Liver (tissue), 8 donors: ENCODE measurements at regions not wholly inside any gene's neighbourhood (a gene's known extent, or its start where the extent isn't known, plus 50 kb on each side); places are given as distances from the start of the nearest gene placed in this dataset.

Source experiments
- DNase-seq: peaks from one replicate; pipeline ENCODE4 v3.0.0-alpha.2; 2017; ENCODE audit warnings: low spot score
- H3K27ac ChIP-seq, 2 donors: one replicate each; pipeline ENCODE4 v1.7.0; 2013; ENCODE audit warnings: inconsistent platforms in 2 of 2, low read length in 2 of 2, control low read depth in 1 of 2, low read depth in 1 of 2, mild to moderate bottlenecking in 1 of 2
- H3K27me3 ChIP-seq, 4 donors: one replicate each; pipeline versions ENCODE4 v1.6.1 to v1.7.0; 2013; ENCODE audit warnings: low read length in 3 of 4, inconsistent platforms in 1 of 4, mild to moderate bottlenecking in 1 of 4, moderate library complexity in 1 of 4; ENCODE audit not compliant: control insufficient read depth in 4 of 4, insufficient read depth in 4 of 4
- H3K36me3 ChIP-seq, 4 donors: one replicate each; pipeline versions ENCODE4 v1.6.1 to v1.7.0; 2013; ENCODE audit warnings: low read length in 3 of 4, mild to moderate bottlenecking in 3 of 4, low read depth in 1 of 4, moderate library complexity in 1 of 4; ENCODE audit not compliant: control insufficient read depth in 4 of 4, insufficient read depth in 3 of 4
- H3K4me1 ChIP-seq, 4 donors: one replicate each; pipeline versions ENCODE4 v1.6.1 to v1.7.0; 2013; ENCODE audit warnings: low read length in 3 of 4, mild to moderate bottlenecking in 3 of 4, moderate library complexity in 1 of 4; ENCODE audit not compliant: control insufficient read depth in 4 of 4, insufficient read depth in 4 of 4
- H3K4me3 ChIP-seq, 3 donors: one replicate each; pipeline versions ENCODE4 v1.6.1 to v1.7.0; 2013; ENCODE audit warnings: low read length in 3 of 3, control low read depth in 1 of 3, low read depth in 1 of 3, mild to moderate bottlenecking in 1 of 3
- H3K9ac ChIP-seq, 2 donors: one replicate each; pipeline ENCODE4 v1.7.0; 2013; ENCODE audit warnings: low read length in 2 of 2, mild to moderate bottlenecking in 2 of 2, moderate library complexity in 2 of 2, control low read depth in 1 of 2, low read depth in 1 of 2
- H3K9me3 ChIP-seq, 4 donors: one replicate each; pipeline versions ENCODE4 v1.6.1 to v1.7.0; 2013; ENCODE audit warnings: low read length in 3 of 4; ENCODE audit not compliant: control insufficient read depth in 4 of 4
- EGR1 ChIP-seq, 2 donors: IDR thresholded peaks; 2 replicates each; pipeline ENCODE4 v1.6.1; 2016 to 2018; ENCODE audit warnings: antibody characterized with exemption in 2 of 2, low read depth in 2 of 2
- FOXA1 ChIP-seq: IDR thresholded peaks from 2 replicates; pipeline ENCODE4 v1.6.1; 2016; ENCODE audit warnings: antibody characterized with exemption
- FOXA2 ChIP-seq: IDR thresholded peaks from 2 replicates; pipeline ENCODE4 v1.6.1; 2016; ENCODE audit warnings: antibody characterized with exemption
- GABPA ChIP-seq, 2 donors: IDR thresholded peaks in 1 of 2; conservative IDR thresholded peaks in 1 of 2; 2 replicates each; pipeline ENCODE4 v1.6.1; 2016; ENCODE audit warnings: antibody characterized with exemption in 2 of 2, mild to moderate bottlenecking in 1 of 2, moderate library complexity in 1 of 2
- HNF4A ChIP-seq, 2 donors: conservative IDR thresholded peaks; 2 replicates each; pipeline ENCODE4 v1.6.1; 2016; ENCODE audit warnings: antibody characterized with exemption in 2 of 2, mild to moderate bottlenecking in 2 of 2
- HNF4G ChIP-seq: IDR thresholded peaks from 2 replicates; pipeline ENCODE4 v1.6.1; 2016; ENCODE audit warnings: antibody characterized with exemption
- JUND ChIP-seq, 2 donors: IDR thresholded peaks; 2 replicates each; pipeline ENCODE4 v1.6.1; 2016; ENCODE audit warnings: antibody characterized with exemption in 2 of 2
- NR2F2 ChIP-seq: IDR thresholded peaks from 2 replicates; pipeline ENCODE4 v1.6.1; 2016; ENCODE audit warnings: antibody characterized with exemption
- RAD21 ChIP-seq, 2 donors: IDR thresholded peaks; 2 replicates each; pipeline ENCODE4 v1.6.1; 2016; ENCODE audit warnings: antibody characterized with exemption in 2 of 2, mild to moderate bottlenecking in 2 of 2
- RXRA ChIP-seq, 2 donors: IDR thresholded peaks; 2 replicates each; pipeline ENCODE4 v1.6.1; 2017 to 2018; ENCODE audit warnings: antibody characterized with exemption in 2 of 2, mild to moderate bottlenecking in 1 of 2
- SP1 ChIP-seq: IDR thresholded peaks from 2 replicates; pipeline ENCODE4 v1.6.1; 2018; ENCODE audit warnings: antibody characterized with exemption, mild to moderate bottlenecking
- TAF1 ChIP-seq: conservative IDR thresholded peaks from 2 replicates; pipeline ENCODE4 v1.6.1; 2016; ENCODE audit warnings: antibody characterized with exemption, mild to moderate bottlenecking
- YY1 ChIP-seq: IDR thresholded peaks from 2 replicates; pipeline ENCODE4 v1.6.1; 2016; ENCODE audit warnings: antibody characterized with exemption, mild to moderate bottlenecking
- WGBS: extraction: QIAGEN DNeasy Blood & Tissue Kit; methylation state at CpG from one replicate; pipeline ENCODE4 v1.1.7; 2013; 5-methylcytosine and 5-hydroxymethylcytosine counted together
- TF ChIP-seq, protein P1 (sequence below): IDR thresholded peaks from 2 replicates; pipeline ENCODE4 v1.6.1; 2016; ENCODE audit warnings: antibody characterized with exemption
- TF ChIP-seq, protein P2 (sequence below): fragments of 150-350 bp; IDR thresholded peaks from 2 replicates; pipeline ENCODE4 v1.5.1; 2017; ENCODE audit warnings: improper control_type of control experiment, low read depth, low read length; ENCODE audit not compliant: missing input control
- TF ChIP-seq, protein P3 (sequence below): IDR thresholded peaks from 2 replicates; pipeline ENCODE4 v1.6.1; 2016; ENCODE audit warnings: antibody characterized with exemption
- TF ChIP-seq, protein P4 (sequence below): IDR thresholded peaks from 2 replicates; pipeline ENCODE4 v1.6.1; 2016; ENCODE audit warnings: antibody characterized with exemption, mild to moderate bottlenecking
- TF ChIP-seq, protein P5 (sequence below): IDR thresholded peaks from 2 replicates; pipeline ENCODE4 v1.6.1; 2016; ENCODE audit warnings: antibody characterized with exemption
- donor health status: healthy.
- donor health status: healthy.
- donor health status: healthy.
- donor health status: healthy.
- donor health status: healthy.

DNA sequence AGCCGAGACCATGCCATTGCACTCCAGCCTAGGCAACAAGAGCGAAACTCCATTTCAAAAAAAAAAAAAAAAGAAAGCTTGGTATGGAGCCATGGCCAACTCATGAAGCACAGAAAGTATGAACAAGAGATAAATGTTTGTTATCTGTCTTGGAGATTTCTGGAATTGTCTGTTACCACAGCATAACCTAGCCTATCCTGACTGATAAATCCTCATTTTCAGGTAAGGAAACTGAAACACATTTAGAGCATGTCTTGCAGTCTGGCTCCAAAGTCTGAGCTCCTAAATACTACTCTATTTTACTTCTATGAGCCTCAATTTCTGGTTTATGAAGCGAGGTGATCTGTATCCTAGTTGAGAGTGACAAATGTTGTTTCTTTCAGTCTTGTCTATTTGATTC lies 68.3 kb upstream of the SLC44A1 start:
- H3K9me3 ChIP-seq: no peaks in the 10 kb centered on the region
- 96% methylated on average over 3 of the region's 3 CpGs for WGBS
- H3K27me3 ChIP-seq: no peaks in the 10 kb centered on the region
- no peak overlapping the region for H3K9ac ChIP-seq
- no peak overlapping the region for H3K4me3 ChIP-seq
- no peak for TF ChIP-seq SP1
- TF ChIP-seq, protein P1, sequence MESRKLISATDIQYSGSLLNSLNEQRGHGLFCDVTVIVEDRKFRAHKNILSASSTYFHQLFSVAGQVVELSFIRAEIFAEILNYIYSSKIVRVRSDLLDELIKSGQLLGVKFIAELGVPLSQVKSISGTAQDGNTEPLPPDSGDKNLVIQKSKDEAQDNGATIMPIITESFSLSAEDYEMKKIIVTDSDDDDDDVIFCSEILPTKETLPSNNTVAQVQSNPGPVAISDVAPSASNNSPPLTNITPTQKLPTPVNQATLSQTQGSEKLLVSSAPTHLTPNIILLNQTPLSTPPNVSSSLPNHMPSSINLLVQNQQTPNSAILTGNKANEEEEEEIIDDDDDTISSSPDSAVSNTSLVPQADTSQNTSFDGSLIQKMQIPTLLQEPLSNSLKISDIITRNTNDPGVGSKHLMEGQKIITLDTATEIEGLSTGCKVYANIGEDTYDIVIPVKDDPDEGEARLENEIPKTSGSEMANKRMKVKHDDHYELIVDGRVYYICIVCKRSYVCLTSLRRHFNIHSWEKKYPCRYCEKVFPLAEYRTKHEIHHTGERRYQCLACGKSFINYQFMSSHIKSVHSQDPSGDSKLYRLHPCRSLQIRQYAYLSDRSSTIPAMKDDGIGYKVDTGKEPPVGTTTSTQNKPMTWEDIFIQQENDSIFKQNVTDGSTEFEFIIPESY: no peak
- H3K27ac ChIP-seq: no peak overlapping the region
- H3K36me3 ChIP-seq: no peaks in the 10 kb centered on the region
- no peak for DNase-seq
- H3K4me1 ChIP-seq: no peaks in the 10 kb centered on the region

DNA sequence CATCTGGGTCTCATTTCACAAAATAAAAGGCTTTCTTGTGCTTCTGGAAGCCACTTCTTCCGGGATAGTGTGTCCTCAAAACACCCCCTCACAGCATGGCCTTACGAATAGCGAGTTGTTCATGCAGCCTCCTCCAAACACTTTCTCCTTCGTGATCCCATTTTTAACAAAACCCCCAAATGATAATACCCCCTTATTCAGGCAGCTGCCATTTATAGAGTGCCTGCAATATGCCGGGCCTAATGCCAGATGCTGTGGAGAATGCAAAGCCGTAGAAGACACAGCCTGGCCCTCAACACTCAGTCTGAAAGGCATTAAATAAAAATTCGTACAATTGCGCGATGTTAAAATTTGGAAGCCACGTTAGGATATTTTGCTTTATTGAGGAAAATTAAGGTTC lies 66.4 kb upstream of the SLC44A1 start:
- no peak overlapping the region for H3K4me3 ChIP-seq
- no peaks in the 10 kb centered on the region for H3K9me3 ChIP-seq
- TF ChIP-seq, protein P2, sequence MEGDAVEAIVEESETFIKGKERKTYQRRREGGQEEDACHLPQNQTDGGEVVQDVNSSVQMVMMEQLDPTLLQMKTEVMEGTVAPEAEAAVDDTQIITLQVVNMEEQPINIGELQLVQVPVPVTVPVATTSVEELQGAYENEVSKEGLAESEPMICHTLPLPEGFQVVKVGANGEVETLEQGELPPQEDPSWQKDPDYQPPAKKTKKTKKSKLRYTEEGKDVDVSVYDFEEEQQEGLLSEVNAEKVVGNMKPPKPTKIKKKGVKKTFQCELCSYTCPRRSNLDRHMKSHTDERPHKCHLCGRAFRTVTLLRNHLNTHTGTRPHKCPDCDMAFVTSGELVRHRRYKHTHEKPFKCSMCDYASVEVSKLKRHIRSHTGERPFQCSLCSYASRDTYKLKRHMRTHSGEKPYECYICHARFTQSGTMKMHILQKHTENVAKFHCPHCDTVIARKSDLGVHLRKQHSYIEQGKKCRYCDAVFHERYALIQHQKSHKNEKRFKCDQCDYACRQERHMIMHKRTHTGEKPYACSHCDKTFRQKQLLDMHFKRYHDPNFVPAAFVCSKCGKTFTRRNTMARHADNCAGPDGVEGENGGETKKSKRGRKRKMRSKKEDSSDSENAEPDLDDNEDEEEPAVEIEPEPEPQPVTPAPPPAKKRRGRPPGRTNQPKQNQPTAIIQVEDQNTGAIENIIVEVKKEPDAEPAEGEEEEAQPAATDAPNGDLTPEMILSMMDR: no peak
- TF ChIP-seq FOXA1: no peak
- no peak for TF ChIP-seq TAF1
- no peak for TF ChIP-seq NR2F2
- TF ChIP-seq, protein P3, sequence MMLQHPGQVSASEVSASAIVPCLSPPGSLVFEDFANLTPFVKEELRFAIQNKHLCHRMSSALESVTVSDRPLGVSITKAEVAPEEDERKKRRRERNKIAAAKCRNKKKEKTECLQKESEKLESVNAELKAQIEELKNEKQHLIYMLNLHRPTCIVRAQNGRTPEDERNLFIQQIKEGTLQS: no peak
- TF ChIP-seq JUND (IDR thresholded peaks at IDR 0.05): no peak
- TF ChIP-seq HNF4A (conservative IDR thresholded peaks at IDR 0.05): no peak
- no peak for TF ChIP-seq SP1
- TF ChIP-seq, protein P1: no peak
- TF ChIP-seq EGR1 (IDR thresholded peaks at IDR 0.05; ENCODE audit: low read depth in 2 of 2): no peak
- TF ChIP-seq, protein P4, sequence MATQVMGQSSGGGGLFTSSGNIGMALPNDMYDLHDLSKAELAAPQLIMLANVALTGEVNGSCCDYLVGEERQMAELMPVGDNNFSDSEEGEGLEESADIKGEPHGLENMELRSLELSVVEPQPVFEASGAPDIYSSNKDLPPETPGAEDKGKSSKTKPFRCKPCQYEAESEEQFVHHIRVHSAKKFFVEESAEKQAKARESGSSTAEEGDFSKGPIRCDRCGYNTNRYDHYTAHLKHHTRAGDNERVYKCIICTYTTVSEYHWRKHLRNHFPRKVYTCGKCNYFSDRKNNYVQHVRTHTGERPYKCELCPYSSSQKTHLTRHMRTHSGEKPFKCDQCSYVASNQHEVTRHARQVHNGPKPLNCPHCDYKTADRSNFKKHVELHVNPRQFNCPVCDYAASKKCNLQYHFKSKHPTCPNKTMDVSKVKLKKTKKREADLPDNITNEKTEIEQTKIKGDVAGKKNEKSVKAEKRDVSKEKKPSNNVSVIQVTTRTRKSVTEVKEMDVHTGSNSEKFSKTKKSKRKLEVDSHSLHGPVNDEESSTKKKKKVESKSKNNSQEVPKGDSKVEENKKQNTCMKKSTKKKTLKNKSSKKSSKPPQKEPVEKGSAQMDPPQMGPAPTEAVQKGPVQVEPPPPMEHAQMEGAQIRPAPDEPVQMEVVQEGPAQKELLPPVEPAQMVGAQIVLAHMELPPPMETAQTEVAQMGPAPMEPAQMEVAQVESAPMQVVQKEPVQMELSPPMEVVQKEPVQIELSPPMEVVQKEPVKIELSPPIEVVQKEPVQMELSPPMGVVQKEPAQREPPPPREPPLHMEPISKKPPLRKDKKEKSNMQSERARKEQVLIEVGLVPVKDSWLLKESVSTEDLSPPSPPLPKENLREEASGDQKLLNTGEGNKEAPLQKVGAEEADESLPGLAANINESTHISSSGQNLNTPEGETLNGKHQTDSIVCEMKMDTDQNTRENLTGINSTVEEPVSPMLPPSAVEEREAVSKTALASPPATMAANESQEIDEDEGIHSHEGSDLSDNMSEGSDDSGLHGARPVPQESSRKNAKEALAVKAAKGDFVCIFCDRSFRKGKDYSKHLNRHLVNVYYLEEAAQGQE: no peak
- TF ChIP-seq FOXA2: no peak
- no peak for TF ChIP-seq RAD21 (IDR thresholded peaks at IDR 0.05)
- TF ChIP-seq GABPA (IDR thresholded peaks at IDR 0.05 in 1 of 2, conservative IDR thresholded peaks at IDR 0.05 in 1 of 2): no peak
- TF ChIP-seq RXRA (IDR thresholded peaks at IDR 0.05): no peak
- no peak for TF ChIP-seq YY1
- TF ChIP-seq, protein P5, sequence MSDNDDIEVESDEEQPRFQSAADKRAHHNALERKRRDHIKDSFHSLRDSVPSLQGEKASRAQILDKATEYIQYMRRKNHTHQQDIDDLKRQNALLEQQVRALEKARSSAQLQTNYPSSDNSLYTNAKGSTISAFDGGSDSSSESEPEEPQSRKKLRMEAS: no peak
- TF ChIP-seq HNF4G: no peak
- H3K4me1 ChIP-seq: no peaks in the 10 kb centered on the region
- no peak overlapping the region for H3K27ac ChIP-seq
- no peak for DNase-seq
- H3K27me3 ChIP-seq: no peaks in the 10 kb centered on the region
- WGBS: 76% methylated on average over 10 of the region's 10 CpGs
- no peak overlapping the region for H3K9ac ChIP-seq
- H3K36me3 ChIP-seq: no peaks in the 10 kb centered on the region
